Heart right ventricle (tissue), 16 donors: ENCODE measurements at regions not wholly inside any gene's neighbourhood (a gene's known extent, or its start where the extent isn't known, plus 50 kb on each side); places are given as distances from the start of the nearest gene placed in this dataset.
"Not testable (repeated sequence)": the region's sequence is repeated elsewhere in the genome, so short reads cannot be mapped to it uniquely, and the experiment has no call there.

Experiments
- ATAC-seq, 8 donors: fragments of 200-7000 bp; cut with Tn5 transposase; one replicate each; pipeline ENCODE4 v1.9.1; 2020; ENCODE audit warnings: mild to moderate bottlenecking in 8 of 8, moderate library complexity in 8 of 8, moderate number of reproducible peaks in 1 of 8
- DNase-seq, 2 donors: peaks; one replicate each; pipeline ENCODE4 v3.0.0-alpha.2; 2020
- H3K27ac ChIP-seq, 10 donors: fragments of 200-600 bp; sonication (generic) in 2 of 10; one replicate each; pipeline versions ENCODE4 v1.5.0 to v1.8.0; 2020 to 2022; ENCODE audit warnings: mild to moderate bottlenecking in 3 of 10
- H3K27me3 ChIP-seq, 7 donors: fragments of 200-600 bp; one replicate each; pipeline ENCODE4 v1.8.0; 2021 to 2022; ENCODE audit warnings: mild to moderate bottlenecking in 2 of 7
- H3K36me3 ChIP-seq, 9 donors: fragments of 200-600 bp; sonication (generic) in 1 of 9; one replicate each; pipeline versions ENCODE4 v1.5.0 to v1.8.0; 2020 to 2022; ENCODE audit warnings: mild to moderate bottlenecking in 2 of 9
- H3K4me1 ChIP-seq, 9 donors: fragments of 200-600 bp; sonication (generic) in 1 of 9; one replicate each; pipeline versions ENCODE4 v1.5.0 to v1.8.0; 2020 to 2022; ENCODE audit warnings: mild to moderate bottlenecking in 4 of 9
- H3K4me3 ChIP-seq, 10 donors: fragments of 200-600 bp; sonication (generic) in 2 of 10; one replicate each; pipeline versions ENCODE4 v1.5.0 to v1.8.0; 2020 to 2022; ENCODE audit warnings: mild to moderate bottlenecking in 7 of 10, moderate library complexity in 2 of 10
- H3K9me3 ChIP-seq, 11 donors: fragments of 200-600 bp in 10 of 11; sonication (generic) in 2 of 11; one replicate each; pipeline versions ENCODE4 v1.5.0 to v1.8.0; 2013 to 2022; ENCODE audit warnings: mild to moderate bottlenecking in 2 of 11, control low read depth in 1 of 11, moderate library complexity in 1 of 11
- CTCF ChIP-seq, 9 donors: fragments of 200-600 bp; sonication (generic) in 2 of 9; IDR thresholded peaks; one replicate each; pipeline versions ENCODE4 v1.5.0 to v1.8.0; 2021 to 2022; ENCODE audit warnings: antibody characterized with exemption in 9 of 9, mild to moderate bottlenecking in 5 of 9, moderate library complexity in 1 of 9
- WGBS, 2 donors: extraction: QIAGEN DNeasy Blood & Tissue Kit; methylation state at CpG; one replicate each; pipeline ENCODE4 v1.1.7; 2013; ENCODE audit warnings: inconsistent platforms in 1 of 2; 5-methylcytosine and 5-hydroxymethylcytosine counted together
- intact Hi-C, 10 donors: fragments of 100-400 bp; cut with DNase I; formaldehyde crosslinking; loops; one replicate each; pipeline versions ENCODE4 v1.11.1 to v1.14.2; 2022
- donor health status: Arrhythmogenic right ventricular cardiomyopathy.
- donor health status: ischemic (EF 13 %, LVEDD 7.1; RV severe dilation, severe dysfunction).
- donor health status: healthy with polysubstance abuse.
- donor health status: DM: no; HTN: yes; CAD: no.
- donor health status: DM: no; HTN: no; CAD: no.
- donor health status: ischemic (EF 25% LVEDD 6.9; RV normal size, moderate dysfunction).
- donor health status: ischemic (EF 25% LVEDD 5.7; RV mildly dilated, moderate dysfunction).
- donor health status: healthy.
- donor health status: DM: yes; HTN: yes; CAD: no.
- donor health status: Ischemic cardiomyopathy.
- donor health status: ischemic (EF 35%, LVEDD 5.7; RV mildly dilated, moderate dysfunction).
- donor health status: nonischemic (EF 11% LVEDD 7.7; RV severe dilation, severe dysfunction).
- donor health status: DM: yes; HTN: yes; CAD: no.
- donor health status: PGD.
- donor health status: ischemic (EF 29% LVEDD 5.4; RV normal size, mild dysfunction).
- donor health status: nonischemic (EF 23%, LVEDD 6.1; RV moderate dilation, normal function).

GRCh38 chr4:1550122-1551070 lies 133.7 kb downstream of the FAM53A start:
- no peaks in the 10 kb centered on the region for H3K36me3 ChIP-seq
- no peak overlapping the region for H3K27ac ChIP-seq
- no peak for ATAC-seq
- H3K27me3 ChIP-seq = peaks cover 0 to 50% (median 18%) of the 10 kb centered on the region in 7 donors
- H3K4me3 ChIP-seq = no peak overlapping the region
- intact Hi-C loops = no loop called here
- H3K4me1 ChIP-seq = peaks cover 5 to 31% (median 11%) of the 10 kb centered on the region in 9 donors
- H3K9me3 ChIP-seq = no peaks in the 10 kb centered on the region
- TF ChIP-seq CTCF (IDR thresholded peaks at IDR 0.05) = no peak
- peak in 1 of 2 donors; percentile 6 for DNase-seq
- WGBS, 2 donors = 73 to 80% methylated on average over 26 of the region's 26 CpGs

- no peak for ATAC-seq
- DNase-seq = peak in 1 of 2 donors; percentile 10
- no peak for TF ChIP-seq CTCF (IDR thresholded peaks at IDR 0.05)
- Histone ChIP-seq H3K27me3 (peaks cover 0 to 43% (median 10%) of the 10 kb centered on the region in 7 donors), H3K36me3 (no peaks in the 10 kb centered on the region), H3K4me1 (peaks cover 5 to 33% (median 13%) of the 10 kb centered on the region in 9 donors), H3K27ac (peak overlapping the region in 1 of 10 donors; percentile 83), H3K4me3 (peak overlapping the region in 6 of 10 donors; percentile 15 to 56 (median 37)), H3K9me3 (no peaks in the 10 kb centered on the region)
- WGBS, 2 donors = 83 to 85% methylated on average over 11 of the region's 11 CpGs
- intact Hi-C loops = no loop called here
Observed at GRCh38 chr4:1549638-1550035, 134.5 kb downstream of the FAM53A start.

DNA sequence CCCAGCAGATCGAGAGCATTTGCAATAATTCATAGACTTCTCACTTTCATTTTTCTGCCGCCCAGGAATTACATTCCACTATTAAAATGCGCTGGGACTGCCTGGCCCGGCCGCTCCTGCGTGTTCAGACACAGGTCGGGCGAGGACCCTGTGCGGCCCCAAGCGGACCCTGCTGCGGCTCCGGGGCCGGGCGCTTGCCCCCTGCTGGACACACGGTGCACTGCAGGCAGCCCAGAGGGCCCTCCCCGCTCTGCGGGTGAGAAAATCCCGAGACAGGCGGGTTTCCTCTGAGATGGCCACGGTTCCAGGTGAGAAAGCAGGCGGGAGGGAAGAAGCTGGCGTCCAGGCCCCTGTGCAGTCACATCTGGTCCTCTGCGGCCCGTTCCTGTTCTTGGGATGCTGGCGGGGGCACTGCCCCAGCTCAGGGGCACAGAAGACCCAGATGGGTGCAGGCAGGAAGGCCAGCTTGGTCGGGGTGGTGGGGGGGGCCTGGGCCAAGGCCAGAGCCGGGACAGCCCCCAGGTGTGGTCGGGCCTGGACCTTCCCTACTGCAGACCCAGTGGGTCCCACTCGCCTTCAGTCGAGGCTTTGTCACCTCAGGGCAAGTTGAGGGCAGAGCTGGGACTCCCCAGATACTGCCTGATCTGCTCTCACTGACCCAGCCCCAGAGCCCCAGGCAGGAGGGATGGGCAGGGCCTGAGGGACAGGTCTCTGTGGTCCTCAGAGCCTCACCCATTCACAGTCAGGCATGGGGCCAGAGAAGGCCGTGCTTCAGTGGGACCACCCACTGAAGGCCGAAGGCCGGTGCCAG lies 135.1 kb downstream of the FAM53A start:
- Histone ChIP-seq H3K4me3 (peak overlapping the region in 9 of 10 donors; percentile 15 to 56 (median 31)), H3K27ac (peak overlapping the region in 9 of 10 donors; percentile 20 to 83 (median 56)), H3K4me1 (peaks cover 5 to 36% (median 13%) of the 10 kb centered on the region in 9 donors), H3K27me3 (peaks cover 0 to 41% (median 5%) of the 10 kb centered on the region in 7 donors)
- H3K9me3 ChIP-seq, H3K36me3 ChIP-seq, intact Hi-C loops: not testable (repeated sequence)
- peak; percentile 19 to 64 for DNase-seq
- TF ChIP-seq CTCF (IDR thresholded peaks at IDR 0.05) = peak; percentile 93 to 97 (median 95)
- WGBS, 2 donors = 16 to 19% methylated on average over 33 of the region's 33 CpGs
- ATAC-seq = peak; percentile 45 to 79 (median 72)
